H1 (cell line): ENCODE measurements at regions not wholly inside any gene's neighbourhood (a gene's known extent, or its start where the extent isn't known, plus 50 kb on each side); places are given as distances from the start of the nearest gene placed in this dataset.

Experiments used
- SP1 ChIP-seq: IDR thresholded peaks from 2 replicates; pipeline ENCODE4 v1.6.1; 2011; ENCODE audit warnings: low read depth, low read length
- SRF ChIP-seq: IDR thresholded peaks from 2 replicates; pipeline ENCODE4 v1.6.1; 2011; ENCODE audit warnings: mild to moderate bottlenecking, low read depth, low read length, moderate library complexity
- TAF1 ChIP-seq: IDR thresholded peaks from 2 replicates; pipeline ENCODE4 v1.6.1; 2011; ENCODE audit warnings: mild to moderate bottlenecking, low read depth, low read length
- TF ChIP-seq, protein P1 (sequence below): fragments of 300-600 bp; sonication (generic); IDR thresholded peaks from 2 replicates; pipeline ENCODE4 v1.7.1; 2012; ENCODE audit warnings: low read length, moderate library complexity, mild to moderate bottlenecking, inconsistent platforms; ENCODE audit not compliant: insufficient replicate concordance

DNA sequence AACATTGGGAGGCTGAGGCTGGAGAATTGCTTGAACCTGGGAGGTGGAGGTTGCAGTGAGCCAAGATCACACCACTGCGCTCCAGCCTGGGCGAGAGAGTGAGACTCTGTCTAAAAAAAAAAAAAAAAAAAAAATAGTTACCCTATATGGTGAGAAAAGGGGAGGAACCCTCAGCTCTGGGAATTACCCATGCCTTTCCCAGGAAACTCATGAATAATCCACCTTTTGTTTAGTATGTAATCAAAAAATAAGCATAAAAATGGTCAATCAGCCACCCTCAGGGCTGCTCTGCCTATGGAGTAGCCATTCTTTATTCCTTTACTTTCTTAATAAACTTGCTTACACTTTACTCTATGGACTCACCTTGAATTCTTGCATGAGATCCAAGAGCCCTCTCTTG, 140.4 kb downstream of the FHIP1A start (continued):
- TF ChIP-seq, protein P1, sequence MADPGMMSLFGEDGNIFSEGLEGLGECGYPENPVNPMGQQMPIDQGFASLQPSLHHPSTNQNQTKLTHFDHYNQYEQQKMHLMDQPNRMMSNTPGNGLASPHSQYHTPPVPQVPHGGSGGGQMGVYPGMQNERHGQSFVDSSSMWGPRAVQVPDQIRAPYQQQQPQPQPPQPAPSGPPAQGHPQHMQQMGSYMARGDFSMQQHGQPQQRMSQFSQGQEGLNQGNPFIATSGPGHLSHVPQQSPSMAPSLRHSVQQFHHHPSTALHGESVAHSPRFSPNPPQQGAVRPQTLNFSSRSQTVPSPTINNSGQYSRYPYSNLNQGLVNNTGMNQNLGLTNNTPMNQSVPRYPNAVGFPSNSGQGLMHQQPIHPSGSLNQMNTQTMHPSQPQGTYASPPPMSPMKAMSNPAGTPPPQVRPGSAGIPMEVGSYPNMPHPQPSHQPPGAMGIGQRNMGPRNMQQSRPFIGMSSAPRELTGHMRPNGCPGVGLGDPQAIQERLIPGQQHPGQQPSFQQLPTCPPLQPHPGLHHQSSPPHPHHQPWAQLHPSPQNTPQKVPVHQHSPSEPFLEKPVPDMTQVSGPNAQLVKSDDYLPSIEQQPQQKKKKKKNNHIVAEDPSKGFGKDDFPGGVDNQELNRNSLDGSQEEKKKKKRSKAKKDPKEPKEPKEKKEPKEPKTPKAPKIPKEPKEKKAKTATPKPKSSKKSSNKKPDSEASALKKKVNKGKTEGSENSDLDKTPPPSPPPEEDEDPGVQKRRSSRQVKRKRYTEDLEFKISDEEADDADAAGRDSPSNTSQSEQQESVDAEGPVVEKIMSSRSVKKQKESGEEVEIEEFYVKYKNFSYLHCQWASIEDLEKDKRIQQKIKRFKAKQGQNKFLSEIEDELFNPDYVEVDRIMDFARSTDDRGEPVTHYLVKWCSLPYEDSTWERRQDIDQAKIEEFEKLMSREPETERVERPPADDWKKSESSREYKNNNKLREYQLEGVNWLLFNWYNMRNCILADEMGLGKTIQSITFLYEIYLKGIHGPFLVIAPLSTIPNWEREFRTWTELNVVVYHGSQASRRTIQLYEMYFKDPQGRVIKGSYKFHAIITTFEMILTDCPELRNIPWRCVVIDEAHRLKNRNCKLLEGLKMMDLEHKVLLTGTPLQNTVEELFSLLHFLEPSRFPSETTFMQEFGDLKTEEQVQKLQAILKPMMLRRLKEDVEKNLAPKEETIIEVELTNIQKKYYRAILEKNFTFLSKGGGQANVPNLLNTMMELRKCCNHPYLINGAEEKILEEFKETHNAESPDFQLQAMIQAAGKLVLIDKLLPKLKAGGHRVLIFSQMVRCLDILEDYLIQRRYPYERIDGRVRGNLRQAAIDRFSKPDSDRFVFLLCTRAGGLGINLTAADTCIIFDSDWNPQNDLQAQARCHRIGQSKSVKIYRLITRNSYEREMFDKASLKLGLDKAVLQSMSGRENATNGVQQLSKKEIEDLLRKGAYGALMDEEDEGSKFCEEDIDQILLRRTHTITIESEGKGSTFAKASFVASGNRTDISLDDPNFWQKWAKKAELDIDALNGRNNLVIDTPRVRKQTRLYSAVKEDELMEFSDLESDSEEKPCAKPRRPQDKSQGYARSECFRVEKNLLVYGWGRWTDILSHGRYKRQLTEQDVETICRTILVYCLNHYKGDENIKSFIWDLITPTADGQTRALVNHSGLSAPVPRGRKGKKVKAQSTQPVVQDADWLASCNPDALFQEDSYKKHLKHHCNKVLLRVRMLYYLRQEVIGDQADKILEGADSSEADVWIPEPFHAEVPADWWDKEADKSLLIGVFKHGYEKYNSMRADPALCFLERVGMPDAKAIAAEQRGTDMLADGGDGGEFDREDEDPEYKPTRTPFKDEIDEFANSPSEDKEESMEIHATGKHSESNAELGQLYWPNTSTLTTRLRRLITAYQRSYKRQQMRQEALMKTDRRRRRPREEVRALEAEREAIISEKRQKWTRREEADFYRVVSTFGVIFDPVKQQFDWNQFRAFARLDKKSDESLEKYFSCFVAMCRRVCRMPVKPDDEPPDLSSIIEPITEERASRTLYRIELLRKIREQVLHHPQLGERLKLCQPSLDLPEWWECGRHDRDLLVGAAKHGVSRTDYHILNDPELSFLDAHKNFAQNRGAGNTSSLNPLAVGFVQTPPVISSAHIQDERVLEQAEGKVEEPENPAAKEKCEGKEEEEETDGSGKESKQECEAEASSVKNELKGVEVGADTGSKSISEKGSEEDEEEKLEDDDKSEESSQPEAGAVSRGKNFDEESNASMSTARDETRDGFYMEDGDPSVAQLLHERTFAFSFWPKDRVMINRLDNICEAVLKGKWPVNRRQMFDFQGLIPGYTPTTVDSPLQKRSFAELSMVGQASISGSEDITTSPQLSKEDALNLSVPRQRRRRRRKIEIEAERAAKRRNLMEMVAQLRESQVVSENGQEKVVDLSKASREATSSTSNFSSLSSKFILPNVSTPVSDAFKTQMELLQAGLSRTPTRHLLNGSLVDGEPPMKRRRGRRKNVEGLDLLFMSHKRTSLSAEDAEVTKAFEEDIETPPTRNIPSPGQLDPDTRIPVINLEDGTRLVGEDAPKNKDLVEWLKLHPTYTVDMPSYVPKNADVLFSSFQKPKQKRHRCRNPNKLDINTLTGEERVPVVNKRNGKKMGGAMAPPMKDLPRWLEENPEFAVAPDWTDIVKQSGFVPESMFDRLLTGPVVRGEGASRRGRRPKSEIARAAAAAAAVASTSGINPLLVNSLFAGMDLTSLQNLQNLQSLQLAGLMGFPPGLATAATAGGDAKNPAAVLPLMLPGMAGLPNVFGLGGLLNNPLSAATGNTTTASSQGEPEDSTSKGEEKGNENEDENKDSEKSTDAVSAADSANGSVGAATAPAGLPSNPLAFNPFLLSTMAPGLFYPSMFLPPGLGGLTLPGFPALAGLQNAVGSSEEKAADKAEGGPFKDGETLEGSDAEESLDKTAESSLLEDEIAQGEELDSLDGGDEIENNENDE = peak; percentile 84
- TF ChIP-seq TAF1 (0 out of 2 replicates have a peak, but pooled peaks have one; percentile 31), SP1 (0 out of 2 replicates have a peak, but pooled peaks have one; percentile 38), SRF (peak; percentile 79)
